ENCODE measurements at regions not wholly inside any gene's neighbourhood (a gene's known extent, or its start where the extent isn't known, plus 50 kb on each side); places are given as distances from the start of the nearest gene placed in this dataset.

- Histone ChIP-seq H3K4me1 (peaks cover 0 to 4% (median 0%) of the 10 kb centered on the region in 9 donors), H3K27me3 (no peaks in the 10 kb centered on the region), H3K36me3 (no peaks in the 10 kb centered on the region), H3K4me3 (no peak overlapping the region), H3K27ac (no peak overlapping the region), H3K9me3 (no peaks in the 10 kb centered on the region)
- TF ChIP-seq CTCF (IDR thresholded peaks at IDR 0.05): no peak
- no peak for ATAC-seq
- no peak for DNase-seq
- intact Hi-C loops (cut with DNase I): no loop called here
These were observed 56.3 kb upstream of the ABI3BP start for GRCh38 chr3:101049532-101049931.

GRCh38 chr3:101043687-101044078 is 50.5 kb upstream of the ABI3BP start:
- Histone ChIP-seq H3K9me3 (peaks cover 0 to 3% (median 0%) of the 10 kb centered on the region in 11 donors), H3K4me1 (peaks cover 0 to 9% (median 5%) of the 10 kb centered on the region in 9 donors), H3K36me3 (no peaks in the 10 kb centered on the region), H3K27me3 (no peaks in the 10 kb centered on the region), H3K4me3 (no peak overlapping the region), H3K27ac (no peak overlapping the region)
- WGBS, 2 donors: 89 to 93% methylated on average over 2 of the region's 2 CpGs
- DNase-seq (no peak), ATAC-seq (no peak)
- no peak for TF ChIP-seq CTCF (IDR thresholded peaks at IDR 0.05)
- intact Hi-C loops (cut with DNase I): no loop called here

- Histone ChIP-seq H3K9me3 (peaks cover 0 to 3% (median 0%) of the 10 kb centered on the region in 11 donors), H3K4me1 (peaks cover 0 to 10% (median 6%) of the 10 kb centered on the region in 9 donors), H3K36me3 (no peaks in the 10 kb centered on the region), H3K4me3 (no peak overlapping the region), H3K27me3 (no peaks in the 10 kb centered on the region), H3K27ac (no peak overlapping the region)
- ATAC-seq: no peak
- intact Hi-C loops (cut with DNase I): no loop called here
- DNase-seq: no peak
- no peak for TF ChIP-seq CTCF (IDR thresholded peaks at IDR 0.05)
These were observed 49.9 kb upstream of the ABI3BP start for GRCh38 chr3:101042996-101043686.
